ENCODE measurements at regions not wholly inside any gene's neighbourhood (a gene's known extent, or its start where the extent isn't known, plus 50 kb on each side); places are given as distances from the start of the nearest gene placed in this dataset.

GRCh38 chr7:115672024-115672423, 358.5 kb downstream of the TFEC start:
- H3K27ac ChIP-seq: no peak overlapping the region
- TF ChIP-seq CTCF (IDR thresholded peaks at IDR 0.05): no peak
- no peaks in the 10 kb centered on the region for H3K36me3 ChIP-seq
- H3K9me3 ChIP-seq: no peaks in the 10 kb centered on the region
- no peak overlapping the region for H3K9ac ChIP-seq (ENCODE audit: low read depth in 2 of 2, low read length in 2 of 2)
- no peaks in the 10 kb centered on the region for H3K27me3 ChIP-seq
- H3K4me1 ChIP-seq: no peaks in the 10 kb centered on the region
- no peak for DNase-seq
- intact Hi-C loops (cut with DNase I): no loop called here
- no peak overlapping the region for H3K4me3 ChIP-seq

- no peak overlapping the region for H3K4me3 ChIP-seq
- H3K4me1 ChIP-seq: no peaks in the 10 kb centered on the region
- intact Hi-C loops (cut with DNase I): no loop called here
- H3K9ac ChIP-seq (ENCODE audit: low read depth in 2 of 2, low read length in 2 of 2): no peak overlapping the region
- DNase-seq: no peak
- H3K9me3 ChIP-seq: no peaks in the 10 kb centered on the region
- H3K27me3 ChIP-seq: no peaks in the 10 kb centered on the region
- no peak for TF ChIP-seq CTCF (IDR thresholded peaks at IDR 0.05)
- no peaks in the 10 kb centered on the region for H3K36me3 ChIP-seq
- no peak overlapping the region for H3K27ac ChIP-seq
These were observed 367.9 kb downstream of the TFEC start for GRCh38 chr7:115662676-115663075.

GRCh38 chr7:115662120-115662519, 368.4 kb downstream of the TFEC start:
- Histone ChIP-seq H3K27ac (no peak overlapping the region), H3K27me3 (no peaks in the 10 kb centered on the region), H3K9ac (ENCODE audit: low read depth in 2 of 2, low read length in 2 of 2) (no peak overlapping the region), H3K36me3 (no peaks in the 10 kb centered on the region), H3K9me3 (no peaks in the 10 kb centered on the region), H3K4me3 (no peak overlapping the region), H3K4me1 (no peaks in the 10 kb centered on the region)
- TF ChIP-seq CTCF (IDR thresholded peaks at IDR 0.05): no peak
- intact Hi-C loops (cut with DNase I): no loop called here
- DNase-seq: no peak

- no peak overlapping the region for H3K27ac ChIP-seq
- H3K4me1 ChIP-seq: no peaks in the 10 kb centered on the region
- no peak for DNase-seq
- no peaks in the 10 kb centered on the region for H3K9me3 ChIP-seq
- no peak for TF ChIP-seq CTCF (IDR thresholded peaks at IDR 0.05)
- intact Hi-C loops (cut with DNase I): no loop called here
- no peaks in the 10 kb centered on the region for H3K27me3 ChIP-seq
- no peaks in the 10 kb centered on the region for H3K36me3 ChIP-seq
- H3K4me3 ChIP-seq: no peak overlapping the region
- H3K9ac ChIP-seq (ENCODE audit: low read depth in 2 of 2, low read length in 2 of 2): no peak overlapping the region
These were observed 372.3 kb downstream of the TFEC start for GRCh38 chr7:115658223-115658622.

GRCh38 chr7:115654384-115655214, 376.0 kb downstream of the TFEC start:
- no peak for TF ChIP-seq CTCF (IDR thresholded peaks at IDR 0.05)
- no peak for DNase-seq
- H3K9ac ChIP-seq (ENCODE audit: low read depth in 2 of 2, low read length in 2 of 2): no peak overlapping the region
- H3K36me3 ChIP-seq: no peaks in the 10 kb centered on the region
- H3K27me3 ChIP-seq: no peaks in the 10 kb centered on the region
- intact Hi-C loops (cut with DNase I): no loop called here
- no peak overlapping the region for H3K4me3 ChIP-seq
- no peak overlapping the region for H3K27ac ChIP-seq
- no peaks in the 10 kb centered on the region for H3K4me1 ChIP-seq
- no peaks in the 10 kb centered on the region for H3K9me3 ChIP-seq

Measured in colonic mucosa (tissue), 4 donors.